Colonic mucosa (tissue), 4 donors: ENCODE measurements at regions not wholly inside any gene's neighbourhood (a gene's known extent, or its start where the extent isn't known, plus 50 kb on each side); places are given as distances from the start of the nearest gene placed in this dataset.
A peak's percentile ranks its signal among the peaks of the same experiment; 100 is the strongest.

Experiments used
- DNase-seq: peaks from one replicate; pipeline ENCODE4 v3.0.0-alpha.2; 2020
- H3K27ac ChIP-seq: fragments of 200-600 bp; one replicate; pipeline ENCODE4 v1.8.0; 2021
- H3K27me3 ChIP-seq: fragments of 200-600 bp; one replicate; pipeline ENCODE4 v1.8.0; 2021
- H3K36me3 ChIP-seq: fragments of 200-600 bp; one replicate; pipeline ENCODE4 v1.8.0; 2021
- H3K4me1 ChIP-seq: fragments of 200-600 bp; one replicate; pipeline ENCODE4 v1.8.0; 2021; ENCODE audit warnings: mild to moderate bottlenecking
- H3K4me3 ChIP-seq: fragments of 200-600 bp; one replicate; pipeline ENCODE4 v1.8.0; 2021
- H3K9ac ChIP-seq, 2 donors: one replicate each; pipeline ENCODE4 v1.7.0; 2013; ENCODE audit warnings: control low read depth in 2 of 2, low read depth in 2 of 2, low read length in 2 of 2
- H3K9me3 ChIP-seq: fragments of 200-600 bp; one replicate; pipeline ENCODE4 v1.8.0; 2021
- CTCF ChIP-seq: fragments of 200-600 bp; IDR thresholded peaks from one replicate; pipeline ENCODE4 v1.8.0; 2022; ENCODE audit warnings: antibody characterized with exemption, mild to moderate bottlenecking
- intact Hi-C: fragments of 100-400 bp; cut with DNase I; formaldehyde crosslinking; loops from one replicate; pipeline ENCODE4 v1.14.1; 2022
- donor health status: healthy.
- donor health status: DM: no; HTN: no; CAD: no.
- donor health status: DM: no; HTN: no; CAD: no.

GRCh38 chr4:174422893-174423256, 99.4 kb downstream of the HPGD start:
- no peaks in the 10 kb centered on the region for H3K9me3 ChIP-seq
- no peak for TF ChIP-seq CTCF
- no peak overlapping the region for H3K27ac ChIP-seq
- H3K27me3 ChIP-seq, result no peaks in the 10 kb centered on the region
- DNase-seq, result no peak
- intact Hi-C loops, result no loop called here
- H3K9ac ChIP-seq, result no peak overlapping the region
- no peaks in the 10 kb centered on the region for H3K4me1 ChIP-seq
- no peaks in the 10 kb centered on the region for H3K36me3 ChIP-seq
- H3K4me3 ChIP-seq, result no peak overlapping the region

- TF ChIP-seq CTCF, result no peak
- no peaks in the 10 kb centered on the region for H3K9me3 ChIP-seq
- intact Hi-C loops, result no loop called here
- H3K4me1 ChIP-seq, result no peaks in the 10 kb centered on the region
- H3K27ac ChIP-seq, result no peak overlapping the region
- DNase-seq, result no peak
- H3K4me3 ChIP-seq, result no peak overlapping the region
- H3K36me3 ChIP-seq, result no peaks in the 10 kb centered on the region
- no peaks in the 10 kb centered on the region for H3K27me3 ChIP-seq
- no peak overlapping the region for H3K9ac ChIP-seq
These were observed 102.0 kb downstream of the HPGD start for GRCh38 chr4:174420316-174420715.

GRCh38 chr4:174418640-174419212, 103.6 kb downstream of the HPGD start:
- Histone ChIP-seq H3K9me3 (no peaks in the 10 kb centered on the region), H3K4me1 (no peaks in the 10 kb centered on the region), H3K27ac (no peak overlapping the region), H3K27me3 (no peaks in the 10 kb centered on the region), H3K4me3 (no peak overlapping the region), H3K9ac (no peak overlapping the region), H3K36me3 (no peaks in the 10 kb centered on the region)
- no peak for DNase-seq
- intact Hi-C loops, result no loop called here
- no peak for TF ChIP-seq CTCF

GRCh38 chr4:174408841-174409552, 113.3 kb downstream of the HPGD start:
- intact Hi-C loops, result no loop called here
- H3K4me3 ChIP-seq, result no peak overlapping the region
- no peaks in the 10 kb centered on the region for H3K36me3 ChIP-seq
- peak; percentile 46 for DNase-seq
- peak overlapping the region; percentile 60 for H3K27ac ChIP-seq
- peak overlapping the region in 1 of 2 donors; percentile 12 for H3K9ac ChIP-seq
- H3K27me3 ChIP-seq, result no peaks in the 10 kb centered on the region
- H3K4me1 ChIP-seq, result no peaks in the 10 kb centered on the region
- no peaks in the 10 kb centered on the region for H3K9me3 ChIP-seq
- TF ChIP-seq CTCF, result no peak

GRCh38 chr4:174406383-174406782, 115.9 kb downstream of the HPGD start:
- no peak for TF ChIP-seq CTCF
- no peaks in the 10 kb centered on the region for H3K4me1 ChIP-seq
- H3K27ac ChIP-seq, result no peak overlapping the region
- no peaks in the 10 kb centered on the region for H3K9me3 ChIP-seq
- intact Hi-C loops, result no loop called here
- H3K9ac ChIP-seq, result no peak overlapping the region
- no peak overlapping the region for H3K4me3 ChIP-seq
- H3K27me3 ChIP-seq, result no peaks in the 10 kb centered on the region
- no peaks in the 10 kb centered on the region for H3K36me3 ChIP-seq
- DNase-seq, result no peak
